Stomach (tissue), 4 donors: ENCODE measurements at regions not wholly inside any gene's neighbourhood (a gene's known extent, or its start where the extent isn't known, plus 50 kb on each side); places are given as distances from the start of the nearest gene placed in this dataset.

Experiments
- EP300 ChIP-seq: sonication (generic); formaldehyde crosslinking; IDR thresholded peaks from one replicate; pipeline ENCODE4 v1.6.1; 2017; ENCODE audit warnings: antibody characterized with exemption
- POLR2A ChIP-seq, 4 donors: fragments of 450-650 bp; IDR thresholded peaks; one replicate each; pipeline ENCODE4 v1.6.1; 2016; ENCODE audit warnings: antibody characterized with exemption in 4 of 4, control low read depth in 2 of 4, mild to moderate bottlenecking in 1 of 4, moderate library complexity in 1 of 4
- POLR2AphosphoS5 ChIP-seq, 3 donors: sonication (generic); formaldehyde crosslinking; IDR thresholded peaks; one replicate each; pipeline ENCODE4 v1.6.1; 2016; ENCODE audit warnings: antibody characterized with exemption in 3 of 3
- TF ChIP-seq, protein P1 (sequence below), 7 experiments: fragments of 450-650 bp in 4 of 7; fragments of 200-600 bp in 3 of 7; sonication (generic) in 3 of 7; IDR thresholded peaks; one replicate each; pipeline ENCODE4 v1.5.1; 2016 to 2019; ENCODE audit warnings: antibody characterized with exemption in 7 of 7, control low read depth in 2 of 7, mild to moderate bottlenecking in 1 of 7

DNA sequence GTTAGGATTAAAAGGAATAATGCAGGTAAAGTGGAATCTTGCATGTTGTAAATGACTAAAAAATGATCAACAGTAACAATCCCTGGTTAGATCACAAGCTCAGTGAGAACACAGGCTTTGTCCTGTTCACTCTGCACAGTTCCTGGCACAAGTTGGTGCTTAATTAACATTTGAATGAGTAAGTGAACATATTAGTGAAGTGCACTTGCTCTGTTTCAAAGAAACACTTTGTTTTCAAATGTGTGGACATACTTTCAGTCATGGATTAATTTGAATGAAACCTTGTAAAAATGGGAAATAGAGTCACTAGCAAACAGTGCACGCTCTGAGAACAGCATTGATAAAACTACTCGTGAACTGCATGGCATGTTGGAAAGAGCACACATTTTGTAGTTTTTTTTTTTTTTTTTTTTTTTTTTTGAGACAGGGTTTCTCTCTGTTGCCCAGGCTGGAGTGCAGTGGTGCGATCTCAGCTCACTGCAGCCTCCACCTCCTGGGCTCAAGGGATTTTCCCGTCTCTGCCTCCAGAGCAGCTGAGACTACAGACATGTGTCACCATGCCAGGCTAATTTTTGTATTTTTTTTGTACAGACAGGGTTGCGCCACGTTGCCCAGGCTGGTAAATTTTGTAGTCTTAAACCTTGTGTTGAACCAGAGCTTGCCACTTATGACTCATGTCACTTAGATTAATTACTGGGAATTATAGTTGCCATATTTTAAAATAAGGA is 159.9 kb downstream of the LURAP1L start:
- TF ChIP-seq POLR2A (IDR thresholded peaks at IDR 0.05) (no peak), EP300 (no peak), POLR2AphosphoS5 (IDR thresholded peaks at IDR 0.05) (no peak)
- TF ChIP-seq, protein P1, sequence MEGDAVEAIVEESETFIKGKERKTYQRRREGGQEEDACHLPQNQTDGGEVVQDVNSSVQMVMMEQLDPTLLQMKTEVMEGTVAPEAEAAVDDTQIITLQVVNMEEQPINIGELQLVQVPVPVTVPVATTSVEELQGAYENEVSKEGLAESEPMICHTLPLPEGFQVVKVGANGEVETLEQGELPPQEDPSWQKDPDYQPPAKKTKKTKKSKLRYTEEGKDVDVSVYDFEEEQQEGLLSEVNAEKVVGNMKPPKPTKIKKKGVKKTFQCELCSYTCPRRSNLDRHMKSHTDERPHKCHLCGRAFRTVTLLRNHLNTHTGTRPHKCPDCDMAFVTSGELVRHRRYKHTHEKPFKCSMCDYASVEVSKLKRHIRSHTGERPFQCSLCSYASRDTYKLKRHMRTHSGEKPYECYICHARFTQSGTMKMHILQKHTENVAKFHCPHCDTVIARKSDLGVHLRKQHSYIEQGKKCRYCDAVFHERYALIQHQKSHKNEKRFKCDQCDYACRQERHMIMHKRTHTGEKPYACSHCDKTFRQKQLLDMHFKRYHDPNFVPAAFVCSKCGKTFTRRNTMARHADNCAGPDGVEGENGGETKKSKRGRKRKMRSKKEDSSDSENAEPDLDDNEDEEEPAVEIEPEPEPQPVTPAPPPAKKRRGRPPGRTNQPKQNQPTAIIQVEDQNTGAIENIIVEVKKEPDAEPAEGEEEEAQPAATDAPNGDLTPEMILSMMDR (IDR thresholded peaks at IDR 0.05): no peak
